ENCODE measurements at regions not wholly inside any gene's neighbourhood (a gene's known extent, or its start where the extent isn't known, plus 50 kb on each side); places are given as distances from the start of the nearest gene placed in this dataset.

- no peak overlapping the region for H3K4me3 ChIP-seq
- TF ChIP-seq, protein P1, sequence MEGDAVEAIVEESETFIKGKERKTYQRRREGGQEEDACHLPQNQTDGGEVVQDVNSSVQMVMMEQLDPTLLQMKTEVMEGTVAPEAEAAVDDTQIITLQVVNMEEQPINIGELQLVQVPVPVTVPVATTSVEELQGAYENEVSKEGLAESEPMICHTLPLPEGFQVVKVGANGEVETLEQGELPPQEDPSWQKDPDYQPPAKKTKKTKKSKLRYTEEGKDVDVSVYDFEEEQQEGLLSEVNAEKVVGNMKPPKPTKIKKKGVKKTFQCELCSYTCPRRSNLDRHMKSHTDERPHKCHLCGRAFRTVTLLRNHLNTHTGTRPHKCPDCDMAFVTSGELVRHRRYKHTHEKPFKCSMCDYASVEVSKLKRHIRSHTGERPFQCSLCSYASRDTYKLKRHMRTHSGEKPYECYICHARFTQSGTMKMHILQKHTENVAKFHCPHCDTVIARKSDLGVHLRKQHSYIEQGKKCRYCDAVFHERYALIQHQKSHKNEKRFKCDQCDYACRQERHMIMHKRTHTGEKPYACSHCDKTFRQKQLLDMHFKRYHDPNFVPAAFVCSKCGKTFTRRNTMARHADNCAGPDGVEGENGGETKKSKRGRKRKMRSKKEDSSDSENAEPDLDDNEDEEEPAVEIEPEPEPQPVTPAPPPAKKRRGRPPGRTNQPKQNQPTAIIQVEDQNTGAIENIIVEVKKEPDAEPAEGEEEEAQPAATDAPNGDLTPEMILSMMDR (IDR thresholded peaks at IDR 0.05), result no peak
- no peak overlapping the region for H3K27ac ChIP-seq
- no peaks in the 10 kb centered on the region for H3K36me3 ChIP-seq
- no peak for ATAC-seq (ENCODE audit: insufficient number of reproducible peaks, low FRiP score, low read depth)
- no peaks in the 10 kb centered on the region for H3K4me1 ChIP-seq (ENCODE audit: control insufficient read depth in 1 of 2, low read depth in 2 of 2)
- no peak for DNase-seq (ENCODE audit: low spot score)
- H3K27me3 ChIP-seq (replicated peaks; ENCODE audit: insufficient read depth), result no peaks in the 10 kb centered on the region
- H3K9me3 ChIP-seq, result no peaks in the 10 kb centered on the region
These were observed 254.3 kb downstream of the TLE3 start for GRCh38 chr15:69843276-69843899.

GRCh38 chr15:69843900-69844304 lies 253.8 kb downstream of the TLE3 start:
- no peak for DNase-seq (ENCODE audit: low spot score)
- Histone ChIP-seq H3K4me3 (no peak overlapping the region), H3K36me3 (no peaks in the 10 kb centered on the region), H3K4me1 (ENCODE audit: control insufficient read depth in 1 of 2, low read depth in 2 of 2) (no peaks in the 10 kb centered on the region), H3K27ac (no peak overlapping the region), H3K27me3 (replicated peaks; ENCODE audit: insufficient read depth) (no peaks in the 10 kb centered on the region), H3K9me3 (no peaks in the 10 kb centered on the region)
- TF ChIP-seq, protein P1 (IDR thresholded peaks at IDR 0.05), result no peak
- no peak for ATAC-seq (ENCODE audit: insufficient number of reproducible peaks, low FRiP score, low read depth)

DNA sequence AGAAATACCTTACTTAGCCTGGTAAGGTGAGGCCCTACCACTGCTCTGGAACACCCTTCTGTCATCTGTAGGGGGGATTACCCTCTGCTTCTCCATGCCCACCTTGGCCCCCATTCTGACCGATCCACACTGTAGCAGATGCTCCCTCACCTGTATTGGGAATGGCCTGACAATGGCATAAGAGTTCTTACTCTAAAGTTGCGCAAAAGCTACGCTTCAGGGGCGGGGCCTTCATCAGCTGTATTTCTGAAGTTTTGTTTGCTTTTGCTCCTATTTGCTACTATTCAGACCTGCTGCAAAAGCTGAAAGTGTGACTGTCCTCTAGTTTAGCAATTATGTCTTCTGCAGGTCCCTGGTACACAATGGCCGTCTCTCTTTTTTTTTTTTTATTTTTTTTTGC lies 252.6 kb downstream of the TLE3 start:
- no peaks in the 10 kb centered on the region for H3K27me3 ChIP-seq (replicated peaks; ENCODE audit: insufficient read depth)
- no peaks in the 10 kb centered on the region for H3K4me1 ChIP-seq (ENCODE audit: control insufficient read depth in 1 of 2, low read depth in 2 of 2)
- DNase-seq (ENCODE audit: low spot score), result no peak
- ATAC-seq (ENCODE audit: insufficient number of reproducible peaks, low FRiP score, low read depth), result no peak
- TF ChIP-seq, protein P1 (IDR thresholded peaks at IDR 0.05), result no peak
- no peak overlapping the region for H3K4me3 ChIP-seq
- no peak overlapping the region for H3K27ac ChIP-seq
- no peaks in the 10 kb centered on the region for H3K36me3 ChIP-seq
- H3K9me3 ChIP-seq, result no peaks in the 10 kb centered on the region

DNA sequence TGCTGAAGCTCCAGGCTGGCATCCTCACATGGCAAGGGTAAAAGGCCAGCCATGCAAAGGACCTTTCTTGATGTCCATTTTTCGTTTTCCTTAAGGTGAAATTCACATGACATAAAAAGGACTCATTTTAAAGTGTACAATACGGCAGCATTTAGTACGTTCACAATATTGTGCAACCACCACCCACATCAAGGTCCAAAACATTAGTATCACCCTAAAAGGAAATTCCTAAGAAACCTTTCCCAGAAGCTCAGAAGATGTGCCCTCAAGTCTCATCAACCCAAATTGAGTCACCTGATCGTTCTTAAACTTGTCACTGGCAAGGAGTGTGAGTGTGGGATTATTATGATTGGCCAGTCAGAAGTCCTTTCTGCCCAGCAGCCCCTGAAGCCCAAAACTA lies 250.1 kb downstream of the TLE3 start:
- ATAC-seq (ENCODE audit: insufficient number of reproducible peaks, low FRiP score, low read depth) (no peak), DNase-seq (ENCODE audit: low spot score) (no peak)
- H3K4me3 ChIP-seq, result no peak overlapping the region
- H3K27ac ChIP-seq, result no peak overlapping the region
- H3K36me3 ChIP-seq, result no peaks in the 10 kb centered on the region
- no peaks in the 10 kb centered on the region for H3K9me3 ChIP-seq
- no peaks in the 10 kb centered on the region for H3K27me3 ChIP-seq (replicated peaks; ENCODE audit: insufficient read depth)
- TF ChIP-seq, protein P1 (IDR thresholded peaks at IDR 0.05), result no peak
- H3K4me1 ChIP-seq (ENCODE audit: control insufficient read depth in 1 of 2, low read depth in 2 of 2), result no peaks in the 10 kb centered on the region

DNA sequence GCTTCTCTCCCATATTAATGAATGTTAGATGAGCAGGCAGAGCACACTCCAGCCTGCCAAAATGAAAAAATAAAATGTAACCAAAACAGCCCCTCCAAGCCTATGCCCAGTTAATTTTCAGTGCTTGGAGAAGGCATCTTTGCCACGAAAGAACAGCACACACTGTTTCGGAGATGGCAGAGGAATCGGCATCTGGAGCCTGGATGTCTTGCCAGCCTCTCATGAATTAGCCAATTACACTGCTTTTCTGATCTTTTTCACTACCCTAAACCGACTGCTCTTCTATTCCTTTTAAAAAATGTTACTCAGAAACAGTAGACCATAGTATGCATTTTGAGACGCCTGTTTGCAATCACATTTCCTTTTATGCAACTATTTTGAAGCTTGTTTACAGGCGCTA lies 249.6 kb downstream of the TLE3 start:
- DNase-seq (ENCODE audit: low spot score) (no peak), ATAC-seq (ENCODE audit: insufficient number of reproducible peaks, low FRiP score, low read depth) (no peak)
- TF ChIP-seq, protein P1 (IDR thresholded peaks at IDR 0.05), result no peak
- Histone ChIP-seq H3K9me3 (no peaks in the 10 kb centered on the region), H3K4me3 (no peak overlapping the region), H3K27ac (no peak overlapping the region), H3K27me3 (replicated peaks; ENCODE audit: insufficient read depth) (no peaks in the 10 kb centered on the region), H3K4me1 (ENCODE audit: control insufficient read depth in 1 of 2, low read depth in 2 of 2) (no peaks in the 10 kb centered on the region), H3K36me3 (no peaks in the 10 kb centered on the region)
